Stimulated activated CD4-positive, alpha-beta T cell treated with anti-CD3 and anti-CD28 coated beads, Interleukin-2, amount 100 ng/mL, for 24 hours (primary cell): ENCODE measurements at regions not wholly inside any gene's neighbourhood (a gene's known extent, or its start where the extent isn't known, plus 50 kb on each side); places are given as distances from the start of the nearest gene placed in this dataset.

Experiments
- DNase-seq, 2 donors: peaks; one replicate each; pipeline ENCODE4 v3.0.0-alpha.2; 2020

- DNase-seq, result no peak
These were observed 83.0 kb upstream of the FUT8 start for GRCh38 chr14:65329481-65329880.

GRCh38 chr14:65329911-65330310 is 82.6 kb upstream of the FUT8 start:
- no peak for DNase-seq

GRCh38 chr14:65330416-65330815 is 82.1 kb upstream of the FUT8 start:
- DNase-seq, result no peak

GRCh38 chr14:65331652-65332051 is 80.9 kb upstream of the FUT8 start:
- no peak for DNase-seq

GRCh38 chr14:65332141-65332871 is 80.2 kb upstream of the FUT8 start:
- no peak for DNase-seq

GRCh38 chr14:65333943-65334687 is 78.4 kb upstream of the FUT8 start:
- DNase-seq, result no peak

- DNase-seq, result no peak
These were observed 77.6 kb upstream of the FUT8 start for GRCh38 chr14:65334765-65335410.

GRCh38 chr14:65335411-65335947 is 77.1 kb upstream of the FUT8 start:
- DNase-seq, result no peak

- peak; percentile 51 to 56 for DNase-seq
These were observed 76.3 kb upstream of the FUT8 start for GRCh38 chr14:65336191-65336591.

- no peak for DNase-seq
These were observed 72.7 kb upstream of the FUT8 start for GRCh38 chr14:65339866-65340265.

GRCh38 chr14:65344011-65344410 is 68.5 kb upstream of the FUT8 start:
- no peak for DNase-seq

- DNase-seq, result no peak
These were observed 67.3 kb upstream of the FUT8 start for GRCh38 chr14:65345266-65345665.

GRCh38 chr14:65346474-65346873 is 66.1 kb upstream of the FUT8 start:
- no peak for DNase-seq

- DNase-seq, result no peak
These were observed 65.6 kb upstream of the FUT8 start for GRCh38 chr14:65346895-65347294.

- DNase-seq, result no peak
These were observed 64.4 kb upstream of the FUT8 start for GRCh38 chr14:65348137-65348536.

GRCh38 chr14:65349100-65349499 is 63.4 kb upstream of the FUT8 start:
- DNase-seq, result no peak

GRCh38 chr14:65351493-65352194 is 60.9 kb upstream of the FUT8 start:
- no peak for DNase-seq

- DNase-seq, result no peak
These were observed 59.5 kb upstream of the FUT8 start for GRCh38 chr14:65352964-65353530.

GRCh38 chr14:65354131-65354530 is 58.4 kb upstream of the FUT8 start:
- no peak for DNase-seq

GRCh38 chr14:65354715-65355114 is 57.8 kb upstream of the FUT8 start:
- DNase-seq, result no peak

GRCh38 chr14:65356327-65356836 is 56.1 kb upstream of the FUT8 start:
- peak; percentile 27 to 47 for DNase-seq

- DNase-seq, result no peak
These were observed 55.4 kb upstream of the FUT8 start for GRCh38 chr14:65357113-65357512.
